Hematopoietic multipotent progenitor cell treated with erythropoietin and hydrocortisone succinate and interleukin-3 and kit ligand, for 4 days (in vitro differentiated cells): ENCODE measurements at regions not wholly inside any gene's neighbourhood (a gene's known extent, or its start where the extent isn't known, plus 50 kb on each side); places are given as distances from the start of the nearest gene placed in this dataset.
"Not testable (repeated sequence)": the region's sequence is repeated elsewhere in the genome, so short reads cannot be mapped to it uniquely, and the experiment has no call there.

ENCODE experiments used
- DNase-seq: peaks from one replicate; pipeline ENCODE4 v3.0.0-alpha.2; 2015

DNA sequence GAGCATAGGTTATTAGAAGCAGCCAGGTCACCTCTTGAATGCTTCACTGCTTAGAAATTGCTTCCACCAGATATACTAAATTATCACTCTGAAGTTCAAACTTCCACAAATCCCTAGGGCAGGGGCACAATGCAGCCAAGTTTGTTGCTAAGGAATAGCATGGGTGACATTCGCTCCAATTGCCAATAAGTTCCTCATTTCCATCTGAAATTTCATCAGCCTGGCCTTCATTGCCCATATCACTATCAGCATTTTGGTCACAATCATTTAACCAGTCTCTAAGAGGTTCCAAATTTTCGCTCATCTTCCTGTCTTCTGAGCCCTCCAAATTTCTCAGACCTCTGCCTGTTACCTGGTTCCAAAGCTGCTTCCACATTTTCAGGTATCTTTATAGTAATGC lies 356.1 kb downstream of the DAD1 start:
- DNase-seq = no peak

DNA sequence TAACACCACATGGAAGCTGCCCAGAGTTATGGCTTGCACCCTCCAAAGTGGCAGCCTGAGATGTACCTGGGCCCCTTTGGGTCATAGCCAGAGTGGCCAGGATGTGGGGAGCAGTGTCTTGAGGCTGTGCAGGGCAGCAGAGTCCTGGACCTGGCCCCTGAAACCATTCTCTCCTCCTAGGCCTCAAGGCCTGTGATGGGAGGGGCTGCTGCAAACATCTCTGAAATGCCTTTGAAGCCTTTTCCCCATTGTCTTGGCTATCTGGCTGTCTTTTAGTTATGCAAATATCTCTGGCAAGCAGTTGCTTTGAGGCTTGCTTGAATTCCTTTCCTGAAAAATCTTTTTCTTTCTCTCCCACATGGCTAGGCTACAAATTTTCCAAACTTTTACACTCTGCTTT lies 356.5 kb downstream of the DAD1 start:
- DNase-seq = no peak

DNA sequence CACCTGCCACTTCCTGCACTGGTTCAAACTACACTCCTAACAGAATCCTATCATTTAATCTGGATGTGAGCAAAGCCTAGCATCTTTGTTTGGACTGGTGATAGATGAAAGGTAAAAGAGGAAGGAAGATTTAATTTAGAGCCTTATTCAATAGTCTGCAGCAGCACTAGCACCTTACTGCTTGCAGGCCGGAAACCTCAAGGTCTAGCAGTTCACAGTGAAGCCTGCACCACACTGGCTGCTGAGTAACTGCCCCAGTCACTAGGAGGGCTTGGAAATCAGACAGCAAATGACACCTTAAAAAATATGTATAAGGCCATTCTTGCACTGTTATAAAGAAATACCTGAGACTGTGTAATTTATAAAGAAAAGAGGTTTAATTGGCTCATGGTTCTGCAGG lies 358.0 kb downstream of the DAD1 start:
- DNase-seq = peak; percentile 71

DNA sequence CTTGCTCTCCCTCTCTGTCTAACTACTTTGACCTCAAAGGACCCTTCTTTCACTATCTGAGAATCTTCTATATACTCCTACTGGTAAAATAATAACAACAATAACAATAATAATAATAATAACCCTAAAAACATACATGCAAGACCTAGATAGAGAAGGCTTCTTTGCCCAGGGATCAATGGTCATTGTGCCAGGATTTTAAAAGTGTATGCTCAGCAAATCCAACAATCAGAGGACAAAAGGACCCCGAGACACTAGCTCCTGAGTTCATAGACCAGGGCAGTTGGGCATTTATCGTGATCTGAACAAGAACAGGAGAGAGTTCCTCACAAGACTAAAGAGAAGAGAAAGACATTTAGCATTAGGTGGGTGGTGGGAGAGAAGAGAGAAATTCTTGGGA lies 358.5 kb downstream of the DAD1 start:
- no peak for DNase-seq

DNA sequence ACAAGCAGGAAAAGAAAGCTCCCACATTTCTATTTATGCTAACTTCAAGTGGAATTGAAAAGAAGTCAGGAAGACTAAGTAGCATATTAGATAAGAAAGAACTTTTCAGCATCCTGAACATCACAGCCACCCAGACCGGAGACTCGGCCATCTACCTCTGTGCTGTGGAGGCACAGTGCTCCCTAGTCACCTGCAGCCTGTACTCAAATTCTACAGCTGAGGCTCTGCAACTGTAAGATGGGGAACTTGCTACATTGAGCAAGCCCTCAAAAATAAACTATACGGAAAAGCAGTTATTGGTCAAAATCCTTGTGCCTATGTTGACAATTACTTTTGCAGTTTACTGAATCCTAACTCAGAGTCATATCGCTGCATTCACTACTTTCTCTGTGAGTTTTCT lies 361.9 kb downstream of the DAD1 start:
- peak; percentile 18 for DNase-seq

DNA sequence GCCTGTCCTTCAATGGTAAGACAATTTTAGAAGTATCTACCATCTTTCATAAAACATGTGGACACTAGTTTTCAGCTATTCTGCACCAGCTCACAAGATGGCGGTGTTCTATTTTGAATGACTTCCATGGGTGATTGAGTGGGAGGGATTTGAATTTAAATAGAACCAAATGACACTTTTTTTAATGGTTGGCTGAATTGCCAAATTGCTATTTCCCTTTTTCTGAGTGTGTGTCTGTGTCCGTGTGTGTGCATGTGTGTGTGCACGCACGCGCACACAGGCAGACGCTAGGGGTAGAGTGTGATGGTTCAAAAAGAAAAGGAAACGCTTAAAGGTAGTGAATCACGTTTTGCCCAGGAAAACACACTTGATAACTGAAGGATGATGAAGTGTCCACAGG lies 362.6 kb downstream of the DAD1 start:
- DNase-seq = peak; percentile 90

DNA sequence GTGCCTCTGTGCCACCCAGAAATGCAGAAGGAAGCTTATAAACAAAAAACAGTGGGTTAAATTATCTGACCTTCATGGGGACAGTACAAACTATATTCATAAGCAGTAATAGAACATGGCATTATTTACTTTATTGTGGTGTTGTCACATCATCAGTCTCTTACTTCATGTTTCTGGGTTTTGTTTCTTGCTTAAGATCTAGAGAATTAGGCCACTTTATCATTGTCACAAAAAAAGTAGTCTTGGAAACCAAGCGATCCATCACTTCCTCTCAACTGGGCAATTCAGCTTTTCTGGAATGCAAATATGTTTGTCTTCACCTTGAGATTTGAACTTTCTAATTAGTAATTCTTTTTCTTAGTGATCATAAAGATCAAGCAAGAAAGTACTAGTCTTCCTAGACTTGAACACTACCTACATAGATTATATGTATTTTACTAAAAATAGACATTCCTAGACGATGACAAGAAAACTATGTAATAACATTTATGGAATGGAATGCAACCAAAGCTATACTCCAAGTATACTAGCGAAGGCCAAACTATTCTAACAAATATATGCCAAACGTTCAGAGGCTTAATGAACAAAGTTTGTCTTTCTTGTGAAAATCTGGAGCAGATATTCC lies 363.4 kb downstream of the DAD1 start:
- DNase-seq = no peak

DNA sequence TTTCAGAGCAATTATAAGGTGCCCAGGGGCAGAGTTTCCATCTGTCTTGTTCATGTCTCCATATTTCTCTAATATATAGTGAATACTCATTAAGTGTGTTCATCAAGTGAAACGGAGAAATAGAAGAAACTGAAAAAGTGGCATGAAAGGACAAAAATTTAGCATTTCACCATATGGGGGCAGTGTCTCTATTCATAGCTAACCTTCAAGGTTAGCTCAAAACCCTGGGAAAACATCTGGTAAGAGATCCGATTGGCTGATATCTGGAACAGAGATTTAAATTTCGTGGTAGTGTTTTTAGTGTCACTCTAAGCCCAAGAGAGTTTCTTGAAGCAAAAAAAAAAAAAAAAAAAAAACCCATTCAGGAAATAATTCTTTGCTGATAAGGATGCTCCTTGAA lies 367.5 kb downstream of the DAD1 start:
- peak; percentile 69 for DNase-seq

DNA sequence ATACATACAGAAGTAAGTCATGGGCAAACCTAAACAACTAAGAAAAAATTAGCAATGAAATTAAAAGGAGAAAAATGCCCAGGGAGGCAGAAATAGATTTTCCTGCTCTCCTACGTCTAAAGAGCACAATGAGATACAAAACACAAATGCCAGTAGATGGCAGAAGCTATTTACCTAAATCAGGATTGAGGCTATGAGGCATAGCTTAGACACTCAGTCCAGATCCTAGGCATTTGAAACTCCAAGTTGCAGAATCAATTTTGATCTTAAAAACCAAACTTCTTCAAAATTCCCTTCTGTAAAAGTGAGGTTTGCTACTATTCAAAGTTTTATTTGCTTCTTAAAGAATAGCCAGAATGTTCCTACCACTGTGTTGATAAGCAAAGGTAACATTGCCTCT lies 368.6 kb downstream of the DAD1 start:
- no peak for DNase-seq

DNA sequence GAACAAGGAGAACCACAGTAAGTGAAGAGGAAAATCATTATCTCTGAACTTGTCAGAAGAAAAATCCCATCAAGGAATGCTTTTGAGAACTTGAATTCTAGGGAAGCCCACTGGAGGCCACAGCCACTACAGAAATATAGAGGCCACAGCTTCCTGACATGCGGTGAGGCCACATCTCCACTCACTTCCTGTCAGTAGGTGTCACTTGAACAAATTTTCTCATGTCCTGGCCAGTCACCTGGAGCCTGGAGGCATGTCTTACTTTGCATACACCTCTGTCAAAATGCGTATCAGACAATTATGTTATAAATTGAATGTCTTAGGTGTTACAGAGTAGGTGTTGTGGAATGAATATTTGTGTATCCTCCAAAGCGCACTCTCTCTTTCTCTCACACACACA lies 370.3 kb downstream of the DAD1 start:
- no peak for DNase-seq

DNA sequence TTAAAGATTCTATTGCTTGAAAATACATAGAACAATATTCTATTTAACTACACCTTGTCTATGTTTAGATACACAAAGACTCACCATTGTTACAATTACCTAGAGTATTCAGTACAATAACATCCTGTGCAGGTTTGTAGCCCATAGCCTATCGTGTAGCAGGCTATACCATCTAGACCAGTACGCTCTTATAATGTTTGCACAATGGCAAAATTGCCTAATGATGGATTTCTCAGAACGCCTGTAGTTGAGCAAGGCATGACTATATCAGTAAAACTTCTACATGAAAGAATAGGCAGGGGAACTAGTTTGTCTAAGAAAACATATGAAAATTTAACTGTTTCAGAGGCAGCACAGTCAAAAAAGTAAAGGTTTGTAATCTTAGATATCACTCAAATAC lies 375.9 kb downstream of the DAD1 start:
- DNase-seq = peak; percentile 80

DNA sequence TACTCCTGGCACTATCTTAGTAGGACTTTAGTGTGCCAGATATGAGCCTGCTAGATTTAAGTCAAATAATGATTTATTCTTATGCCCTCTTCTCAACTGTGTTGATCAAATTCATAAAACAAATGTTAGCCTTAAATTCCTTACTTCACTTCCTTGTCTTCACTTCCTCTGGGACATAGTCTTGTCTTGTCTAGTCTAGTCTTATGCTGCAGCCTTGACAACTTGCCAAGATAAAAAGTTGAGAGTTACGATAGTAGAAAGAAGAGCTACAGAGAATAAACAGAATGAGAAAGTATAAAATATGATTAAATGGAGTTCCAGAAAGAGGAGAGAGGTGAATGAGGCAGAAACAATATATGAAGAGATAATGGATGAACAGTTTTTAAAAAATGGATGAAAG lies 378.1 kb downstream of the DAD1 start:
- no peak for DNase-seq

DNA sequence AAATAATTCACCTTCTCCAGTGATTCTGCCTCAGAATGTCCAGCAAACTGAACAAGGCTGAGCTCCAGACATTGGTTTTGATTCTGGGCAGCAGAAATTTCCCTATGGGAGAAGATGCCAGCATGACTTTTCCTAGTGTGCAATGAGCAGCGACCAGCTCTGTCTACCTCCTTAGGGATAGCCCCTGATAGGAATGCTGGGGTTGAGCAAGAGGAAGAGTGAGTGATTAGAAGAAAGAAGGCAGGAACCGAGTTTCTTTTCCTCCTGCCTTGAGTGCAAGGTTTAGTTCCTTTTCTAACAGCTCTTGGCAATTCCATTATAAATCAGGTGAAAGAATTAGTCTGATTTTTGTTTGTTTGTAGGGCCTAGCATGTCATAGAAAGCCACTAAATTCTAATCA lies 379.0 kb downstream of the DAD1 start:
- DNase-seq = no peak

DNA sequence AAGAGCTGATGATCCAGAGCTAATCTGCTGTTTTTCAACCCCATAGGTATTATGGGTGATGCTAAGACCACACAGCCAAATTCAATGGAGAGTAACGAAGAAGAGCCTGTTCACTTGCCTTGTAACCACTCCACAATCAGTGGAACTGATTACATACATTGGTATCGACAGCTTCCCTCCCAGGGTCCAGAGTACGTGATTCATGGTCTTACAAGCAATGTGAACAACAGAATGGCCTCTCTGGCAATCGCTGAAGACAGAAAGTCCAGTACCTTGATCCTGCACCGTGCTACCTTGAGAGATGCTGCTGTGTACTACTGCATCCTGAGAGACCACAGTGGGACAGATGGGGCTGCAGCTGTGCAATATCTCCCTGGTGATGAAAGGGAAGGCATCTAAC lies 386.0 kb downstream of the DAD1 start:
- no peak for DNase-seq

DNA sequence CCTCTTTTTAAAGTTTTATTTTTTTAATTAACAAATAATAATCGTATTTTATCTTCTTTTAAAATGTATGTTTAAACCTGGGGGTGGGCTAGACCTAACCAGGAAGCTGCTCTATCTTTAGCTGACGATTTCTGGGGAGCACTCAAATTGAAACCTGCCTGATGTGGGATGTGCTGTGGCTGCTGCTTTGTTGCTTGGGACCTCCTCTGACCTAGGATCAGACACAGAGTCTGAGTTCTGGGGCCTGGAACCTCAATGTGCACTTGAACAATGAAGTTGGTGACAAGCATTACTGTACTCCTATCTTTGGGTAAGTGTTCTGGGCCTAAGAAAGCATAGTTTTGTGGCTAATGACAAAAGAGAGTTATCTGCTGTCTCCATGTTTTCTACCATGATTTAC lies 386.7 kb downstream of the DAD1 start:
- no peak for DNase-seq

DNA sequence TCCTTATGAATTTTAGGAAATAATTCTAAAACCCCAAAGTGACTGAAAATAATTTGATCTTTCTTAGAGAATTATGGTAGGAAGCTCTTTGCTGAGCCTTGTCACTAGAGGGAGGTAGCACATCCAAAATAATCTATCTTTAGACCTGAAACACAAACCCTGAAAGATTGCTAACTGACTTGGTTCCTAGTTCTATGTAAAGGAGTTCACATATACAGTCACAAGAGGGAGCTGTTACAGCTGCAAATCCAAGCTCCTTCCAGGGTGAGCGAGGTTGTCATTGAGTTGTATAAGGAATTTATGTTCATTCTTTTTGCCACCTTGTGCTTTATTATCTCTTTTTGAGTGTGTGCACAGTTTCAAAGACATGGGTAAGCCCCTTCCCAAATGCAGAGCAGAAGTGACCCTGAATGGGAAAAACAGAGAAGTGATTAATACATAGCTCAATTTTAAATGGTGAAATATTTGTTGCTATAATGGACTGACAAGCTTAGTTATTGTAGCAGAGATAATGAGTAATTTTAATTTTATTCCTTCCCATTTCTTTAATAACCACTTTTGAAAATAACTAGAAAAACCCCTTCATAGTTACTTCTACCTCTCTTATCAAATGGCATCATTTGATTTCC lies 387.9 kb downstream of the DAD1 start:
- DNase-seq = peak; percentile 86

DNA sequence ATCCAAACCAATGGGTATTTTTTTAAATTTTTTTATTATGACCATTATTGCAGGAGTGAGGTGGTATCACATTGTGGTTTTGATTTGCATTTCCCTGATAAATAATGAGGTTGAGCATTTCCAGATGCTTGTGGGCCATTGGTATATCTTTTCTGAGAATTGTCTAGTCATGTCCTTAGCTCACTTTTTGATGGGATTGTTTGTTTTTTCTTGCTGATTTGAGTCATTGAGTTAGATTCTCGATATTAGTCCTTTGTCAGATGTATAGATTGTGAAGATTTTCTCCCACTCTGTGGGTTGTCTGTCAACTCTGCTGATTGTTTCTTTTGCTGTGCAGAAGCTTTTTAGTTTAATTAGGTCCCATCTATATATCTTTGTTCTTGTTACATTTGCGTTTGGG lies 388.9 kb downstream of the DAD1 start:
- not testable (repeated sequence) for DNase-seq

DNA sequence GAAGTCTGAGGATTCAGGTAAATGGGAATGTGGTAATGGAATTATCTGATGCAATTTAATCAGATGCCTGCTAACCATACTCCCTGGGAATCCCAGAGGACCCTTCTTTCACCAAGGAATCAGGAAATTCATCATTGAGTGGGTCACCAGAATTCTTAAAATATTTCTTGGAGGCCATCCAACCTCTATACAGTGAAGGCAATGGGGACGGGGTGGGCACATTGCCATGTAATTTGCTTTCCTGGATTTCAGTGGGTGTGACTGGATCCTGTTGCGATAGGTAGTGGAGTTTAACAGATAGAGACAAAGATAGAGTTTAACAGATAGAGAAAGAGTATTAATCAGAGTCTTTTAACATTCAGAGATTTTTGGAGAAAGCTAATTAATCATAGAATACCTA lies 394.4 kb downstream of the DAD1 start:
- DNase-seq = no peak

DNA sequence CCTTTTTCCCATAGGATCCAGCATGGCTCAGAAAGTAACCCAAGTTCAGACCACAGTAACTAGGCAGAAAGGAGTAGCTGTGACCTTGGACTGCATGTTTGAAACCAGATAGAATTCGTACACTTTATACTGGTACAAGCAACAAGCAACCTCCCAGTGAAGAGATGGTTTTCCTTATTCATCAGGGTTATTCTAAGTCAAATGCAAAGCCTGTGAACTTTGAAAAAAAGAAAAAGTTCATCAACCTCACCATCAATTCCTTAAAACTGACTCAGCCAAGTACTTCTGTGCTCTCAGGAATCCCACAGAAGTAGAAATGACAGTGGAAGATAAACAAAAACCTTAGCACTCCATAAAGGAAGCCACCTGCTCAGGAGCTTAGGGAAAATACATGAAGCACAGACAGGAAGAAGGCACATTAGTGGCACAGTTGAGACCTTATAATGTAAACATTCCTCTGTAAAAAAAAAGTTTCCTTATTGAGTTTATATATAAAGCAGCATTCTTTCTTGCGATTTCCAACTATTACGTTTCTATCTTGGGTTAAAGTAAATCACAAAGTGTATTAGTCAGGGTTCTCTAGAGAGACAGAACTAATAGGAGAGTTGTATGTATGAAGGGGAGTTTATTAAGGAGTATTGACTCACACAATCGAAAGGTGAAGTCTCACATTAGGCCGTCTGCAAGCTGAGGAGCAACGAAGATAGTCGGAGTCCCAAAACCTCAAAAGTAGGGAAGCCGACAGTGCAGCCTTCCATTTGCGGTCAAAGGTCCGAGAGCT lies 398.4 kb downstream of the DAD1 start:
- no peak for DNase-seq

DNA sequence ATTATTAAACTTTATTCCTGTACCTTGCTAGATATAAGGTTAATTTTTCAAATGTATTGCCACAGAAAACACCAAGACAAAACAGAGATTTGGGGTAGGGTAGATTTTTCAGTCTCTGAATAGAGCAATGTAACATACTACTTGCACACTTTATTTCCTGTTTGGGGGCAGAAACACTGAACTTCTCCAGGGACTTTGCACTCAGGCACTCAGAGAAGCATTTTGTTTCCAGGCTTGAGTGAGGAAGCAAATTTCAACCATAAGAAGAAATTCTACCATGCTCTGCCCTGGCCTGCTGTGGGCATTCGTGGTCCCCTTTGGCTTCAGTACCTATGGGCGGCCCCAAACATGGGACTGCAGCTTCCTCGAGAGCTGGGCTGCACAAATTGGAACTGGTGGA lies 399.1 kb downstream of the DAD1 start:
- no peak for DNase-seq

DNA sequence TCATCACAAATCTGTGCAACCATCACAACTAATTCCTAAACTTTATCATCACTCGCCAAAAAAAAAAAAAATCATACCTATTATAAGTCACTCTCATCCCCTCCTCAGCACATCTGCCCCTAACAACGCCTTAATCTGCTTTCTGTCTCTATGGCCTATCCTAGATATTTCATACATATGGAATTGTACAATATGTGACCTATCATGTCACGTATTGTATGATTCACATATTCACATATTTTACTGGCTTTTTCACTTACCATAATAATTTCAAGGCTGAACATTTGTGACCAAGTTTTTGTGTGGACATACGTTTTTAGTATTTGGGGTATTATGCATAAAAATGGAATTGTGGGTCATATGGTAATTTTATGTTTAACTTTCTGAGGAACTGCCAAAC lies 400.7 kb downstream of the DAD1 start:
- DNase-seq = no peak

DNA sequence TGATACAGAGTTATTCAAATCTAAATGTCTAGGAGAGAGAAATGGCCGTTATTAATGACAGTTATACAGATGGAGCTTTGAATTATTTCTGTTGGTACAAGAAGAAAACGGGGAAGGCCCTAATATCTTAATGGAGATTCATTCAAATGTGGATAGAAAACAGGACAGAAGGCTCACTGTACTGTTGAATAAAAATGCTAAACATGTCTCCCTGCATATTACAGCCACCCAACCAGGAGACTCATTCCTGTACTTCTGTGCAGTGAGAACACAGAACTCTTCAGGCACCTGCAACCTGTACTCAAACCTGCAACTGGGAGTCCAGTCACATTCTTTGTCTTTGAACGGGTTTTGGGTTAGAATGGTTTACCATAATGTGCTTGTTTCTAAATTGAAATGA lies 403.2 kb downstream of the DAD1 start:
- no peak for DNase-seq

DNA sequence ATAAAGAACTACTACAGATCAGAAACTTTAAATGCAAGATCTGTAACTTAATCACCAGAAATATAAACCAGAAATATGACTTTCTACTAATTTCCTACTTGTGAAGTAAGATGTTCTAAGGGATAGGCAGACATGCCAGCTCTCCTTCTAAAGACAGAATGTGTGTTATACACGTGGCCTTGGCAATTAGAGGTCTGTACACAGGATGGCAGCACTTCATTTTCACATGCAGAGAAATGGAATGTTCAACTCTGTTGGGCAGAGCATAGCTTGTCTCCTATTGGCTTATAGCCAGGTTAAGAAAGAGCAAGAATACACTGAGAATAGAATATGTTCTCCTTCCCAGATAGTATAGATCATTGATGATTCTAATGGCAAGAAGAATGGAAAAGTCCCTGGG lies 403.8 kb downstream of the DAD1 start:
- peak; percentile 37 for DNase-seq

DNA sequence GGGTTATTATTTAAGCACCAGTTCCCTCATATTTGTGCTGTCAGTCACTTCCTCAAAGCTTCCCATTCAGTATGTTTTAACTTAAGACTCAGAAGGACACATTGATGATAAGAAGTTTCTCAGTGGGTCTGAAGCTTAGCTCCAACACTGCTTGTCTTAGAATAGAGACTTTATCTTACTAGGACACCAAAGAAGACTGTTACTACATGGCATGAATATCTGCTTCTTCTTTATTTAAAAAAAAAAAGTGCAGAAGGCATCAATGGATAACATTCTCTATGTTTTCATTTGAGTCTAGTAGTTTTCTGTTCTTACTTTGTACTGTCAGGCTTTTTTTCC lies 404.2 kb downstream of the DAD1 start:
- peak; percentile 59 for DNase-seq
